HAP-1 (cell line): ENCODE measurements at regions not wholly inside any gene's neighbourhood (a gene's known extent, or its start where the extent isn't known, plus 50 kb on each side); places are given as distances from the start of the nearest gene placed in this dataset.

Source experiments
- DNase-seq, 2 experiments: peaks; one replicate each; pipeline ENCODE4 v3.0.0-alpha.2; 2016 to 2020; ENCODE audit warnings: low spot score in 2 of 2
- H3K27me3 ChIP-seq: fragments of 250-450 bp; sonication (Bioruptor Pico); 2 replicates; pipeline ENCODE4 v1.5.1; 2020; ENCODE audit warnings: low read depth, mild to moderate bottlenecking, moderate library complexity
- H3K36me3 ChIP-seq: fragments of 250-450 bp; sonication (Bioruptor Pico); replicated peaks from 2 replicates; pipeline ENCODE4 v1.5.1; 2020; ENCODE audit warnings: mild to moderate bottlenecking
- H3K4me1 ChIP-seq: fragments of 250-450 bp; sonication (Bioruptor Pico); 2 replicates; pipeline ENCODE4 v1.5.1; 2020; ENCODE audit warnings: mild to moderate bottlenecking
- H3K4me3 ChIP-seq: fragments of 250-450 bp; sonication (Bioruptor Pico); 2 replicates; pipeline ENCODE4 v1.5.1; 2020; ENCODE audit warnings: mild to moderate bottlenecking, moderate library complexity
- H3K9me3 ChIP-seq: fragments of 250-450 bp; sonication (Bioruptor Pico); 2 replicates; pipeline ENCODE4 v1.5.1; 2020; ENCODE audit warnings: mild to moderate bottlenecking, moderate library complexity
- in situ Hi-C: fragments of 300-500 bp; cut with MboI; formaldehyde crosslinking; loops from 3 replicates; pipeline ENCODE4 v1.14.3; 2020; ENCODE audit warnings: low sequenced_read_pairs, inconsistent platforms, mixed read lengths

DNA sequence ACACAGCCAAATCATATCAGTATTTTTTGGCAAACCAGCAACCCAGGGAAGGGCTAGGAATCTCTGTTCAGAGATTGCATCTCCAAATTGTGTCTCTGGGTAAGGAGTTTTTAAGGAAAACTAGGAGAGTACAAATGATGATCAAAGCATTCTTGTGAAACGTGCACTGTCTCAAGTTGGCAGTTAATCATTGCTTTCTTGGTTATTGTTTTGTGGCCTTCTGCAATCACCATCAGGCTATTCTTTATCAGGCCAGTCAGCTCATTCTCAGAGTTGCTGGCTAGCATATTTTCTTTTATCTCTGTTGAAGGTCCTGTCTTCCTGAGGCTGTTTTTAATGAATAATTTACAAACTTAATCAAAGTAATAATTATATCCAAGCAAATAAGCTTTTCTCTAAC lies 129.1 kb upstream of the CCDC179 start:
- H3K36me3 ChIP-seq = no peaks in the 10 kb centered on the region
- H3K27me3 ChIP-seq = no peaks in the 10 kb centered on the region
- peaks cover 11% of the 10 kb centered on the region; the same call in 1 of the 2 replicates for H3K4me1 ChIP-seq
- in situ Hi-C loops = no loop called here
- DNase-seq = no peak
- peaks cover 7% of the 10 kb centered on the region; the same call in 1 of the 2 replicates for H3K9me3 ChIP-seq
- H3K4me3 ChIP-seq = no peak overlapping the region

GRCh38 chr11:22991196-22991595 lies 130.9 kb upstream of the CCDC179 start:
- H3K4me1 ChIP-seq = peaks cover 11% of the 10 kb centered on the region; the same call in 1 of the 2 replicates
- in situ Hi-C loops = no loop called here
- no peaks in the 10 kb centered on the region for H3K27me3 ChIP-seq
- peak in 1 of 2 experiments; percentile 51 for DNase-seq
- no peak overlapping the region for H3K4me3 ChIP-seq
- H3K9me3 ChIP-seq = peaks cover 7% of the 10 kb centered on the region; the same call in 1 of the 2 replicates
- H3K36me3 ChIP-seq = no peaks in the 10 kb centered on the region

- no peak for DNase-seq
- H3K36me3 ChIP-seq = no peaks in the 10 kb centered on the region
- H3K9me3 ChIP-seq = peaks cover 5% of the 10 kb centered on the region; the same call in 1 of the 2 replicates
- H3K4me3 ChIP-seq = no peak overlapping the region
- in situ Hi-C loops = no loop called here
- no peaks in the 10 kb centered on the region for H3K27me3 ChIP-seq
- peaks cover 2% of the 10 kb centered on the region for H3K4me1 ChIP-seq
Observed at GRCh38 chr11:23006730-23007129, 146.5 kb upstream of the CCDC179 start.

DNA sequence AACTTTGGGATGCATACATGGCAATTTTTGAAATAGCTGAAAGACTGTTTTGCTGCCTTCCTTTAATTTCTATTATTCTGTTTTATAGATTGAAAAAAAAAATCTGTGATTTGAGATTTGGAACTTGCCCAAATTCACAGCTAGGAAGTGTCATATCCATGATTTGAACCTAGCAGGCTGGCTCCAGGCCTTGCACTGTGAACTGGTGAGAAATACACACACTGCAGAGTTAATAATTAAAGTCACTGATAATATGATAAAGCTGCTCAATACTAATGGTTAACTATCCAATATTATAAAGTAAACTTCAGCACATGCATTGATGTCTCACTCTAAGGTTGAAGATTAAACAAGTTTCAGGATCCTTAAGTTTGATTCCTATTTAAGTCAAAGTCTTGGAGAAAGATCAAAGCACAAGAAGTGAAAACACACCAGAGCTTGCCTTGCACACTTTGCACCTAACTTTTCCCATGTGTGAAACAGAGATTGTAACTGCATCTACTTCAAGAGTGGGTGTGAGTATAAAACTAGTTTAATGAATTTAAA lies 150.6 kb upstream of the CCDC179 start:
- no peaks in the 10 kb centered on the region; the same call in 1 of the 2 replicates for H3K4me1 ChIP-seq
- no peaks in the 10 kb centered on the region for H3K9me3 ChIP-seq
- DNase-seq = no peak
- no peak overlapping the region for H3K4me3 ChIP-seq
- H3K36me3 ChIP-seq = no peaks in the 10 kb centered on the region
- no peaks in the 10 kb centered on the region for H3K27me3 ChIP-seq
- in situ Hi-C loops = no loop called here

DNA sequence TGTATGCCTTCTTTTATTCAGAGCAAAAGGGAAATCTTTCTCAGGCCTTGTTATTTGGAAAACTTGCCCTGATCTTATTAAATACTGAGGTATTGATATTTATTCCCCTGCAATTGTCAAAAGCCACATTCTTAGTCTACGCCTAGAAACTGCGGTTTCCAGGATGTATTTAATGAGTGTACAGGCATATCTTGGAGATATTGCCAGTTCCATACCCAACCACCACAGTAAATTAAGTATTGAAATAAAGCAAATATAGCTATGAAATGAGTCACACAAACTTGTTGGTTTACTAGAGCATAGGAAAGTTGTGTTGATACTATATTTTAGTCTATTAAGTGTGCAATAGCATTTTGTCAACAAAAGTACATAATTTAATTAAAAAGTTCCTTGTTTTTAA lies 152.7 kb upstream of the CCDC179 start:
- no peak overlapping the region for H3K4me3 ChIP-seq
- DNase-seq = no peak
- H3K36me3 ChIP-seq = no peaks in the 10 kb centered on the region
- no peaks in the 10 kb centered on the region for H3K4me1 ChIP-seq
- H3K9me3 ChIP-seq = no peaks in the 10 kb centered on the region
- in situ Hi-C loops = no loop called here
- H3K27me3 ChIP-seq = no peaks in the 10 kb centered on the region

DNA sequence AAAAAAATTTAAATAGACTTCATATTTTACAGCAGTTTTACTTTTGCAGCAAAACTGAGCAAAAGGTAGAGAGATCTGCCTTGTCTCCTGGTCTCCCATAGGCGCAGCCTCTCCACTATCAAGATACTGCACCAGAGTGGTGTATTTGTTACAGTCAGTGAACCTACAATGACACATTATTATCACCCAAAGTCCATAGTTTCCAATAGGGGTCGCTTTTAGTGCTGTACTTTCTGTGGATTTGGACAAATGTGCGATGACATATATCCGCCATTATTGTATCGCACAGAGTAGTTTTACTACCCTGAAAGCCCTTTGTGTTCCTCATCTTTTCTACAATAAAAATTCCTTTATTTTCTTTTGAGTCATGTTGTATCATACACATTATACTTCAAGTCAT lies 153.2 kb upstream of the CCDC179 start:
- Histone ChIP-seq H3K9me3 (no peaks in the 10 kb centered on the region), H3K4me1 (no peaks in the 10 kb centered on the region), H3K27me3 (no peaks in the 10 kb centered on the region), H3K36me3 (no peaks in the 10 kb centered on the region), H3K4me3 (no peak overlapping the region)
- peak in 1 of 2 experiments; percentile 16 for DNase-seq
- in situ Hi-C loops = no loop called here

- Histone ChIP-seq H3K36me3 (no peaks in the 10 kb centered on the region), H3K9me3 (no peaks in the 10 kb centered on the region), H3K4me1 (no peaks in the 10 kb centered on the region), H3K27me3 (no peaks in the 10 kb centered on the region), H3K4me3 (no peak overlapping the region)
- in situ Hi-C loops = no loop called here
- DNase-seq = peak; percentile 40 to 52
Observed at GRCh38 chr11:23021287-23021863, 161.1 kb upstream of the CCDC179 start.

DNA sequence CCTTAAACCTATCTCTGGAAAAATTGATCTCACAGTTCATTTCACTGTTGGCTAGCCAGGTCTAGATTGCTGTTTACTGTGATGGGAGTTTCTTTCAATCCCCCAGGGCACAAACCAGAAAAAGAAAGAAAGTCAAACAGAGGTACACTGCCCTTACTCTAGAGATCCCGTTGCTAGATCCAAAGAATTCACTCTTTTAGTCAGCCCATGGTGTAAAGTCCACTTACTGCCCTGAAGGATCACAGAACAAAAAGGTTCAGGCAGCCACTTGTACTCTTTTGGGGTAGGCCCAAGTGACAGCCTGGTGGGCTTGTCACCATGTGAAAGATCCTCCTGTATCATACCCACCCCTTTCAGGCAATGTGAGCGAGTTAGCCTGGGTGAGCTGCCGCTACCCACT lies 162.6 kb upstream of the CCDC179 start:
- no peak for DNase-seq
- H3K36me3 ChIP-seq = no peaks in the 10 kb centered on the region
- H3K9me3 ChIP-seq = no peaks in the 10 kb centered on the region
- no peaks in the 10 kb centered on the region for H3K27me3 ChIP-seq
- in situ Hi-C loops = no loop called here
- no peaks in the 10 kb centered on the region for H3K4me1 ChIP-seq
- no peak overlapping the region for H3K4me3 ChIP-seq

DNA sequence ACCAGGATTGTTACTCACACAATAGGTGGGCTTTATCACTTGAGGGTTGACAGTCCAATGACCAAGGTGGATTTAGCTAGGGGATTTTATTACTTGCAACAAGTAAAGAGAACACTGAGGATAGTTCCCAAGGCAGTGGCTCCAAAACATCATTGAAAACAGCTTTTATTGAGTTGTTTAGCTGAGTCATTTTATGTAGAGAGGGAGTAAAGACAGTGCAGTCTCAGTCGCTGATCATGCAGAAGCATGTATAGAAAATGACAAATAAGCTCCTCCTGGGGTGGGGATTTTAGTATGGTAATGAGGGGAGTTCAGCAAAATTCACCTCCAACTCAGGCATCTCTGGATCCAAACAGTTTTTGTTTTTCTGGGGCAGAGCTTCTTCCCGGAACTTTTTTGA lies 163.0 kb upstream of the CCDC179 start:
- Histone ChIP-seq H3K36me3 (no peaks in the 10 kb centered on the region), H3K9me3 (no peaks in the 10 kb centered on the region), H3K4me3 (no peak overlapping the region), H3K27me3 (no peaks in the 10 kb centered on the region), H3K4me1 (no peaks in the 10 kb centered on the region)
- in situ Hi-C loops = no loop called here
- DNase-seq = no peak

DNA sequence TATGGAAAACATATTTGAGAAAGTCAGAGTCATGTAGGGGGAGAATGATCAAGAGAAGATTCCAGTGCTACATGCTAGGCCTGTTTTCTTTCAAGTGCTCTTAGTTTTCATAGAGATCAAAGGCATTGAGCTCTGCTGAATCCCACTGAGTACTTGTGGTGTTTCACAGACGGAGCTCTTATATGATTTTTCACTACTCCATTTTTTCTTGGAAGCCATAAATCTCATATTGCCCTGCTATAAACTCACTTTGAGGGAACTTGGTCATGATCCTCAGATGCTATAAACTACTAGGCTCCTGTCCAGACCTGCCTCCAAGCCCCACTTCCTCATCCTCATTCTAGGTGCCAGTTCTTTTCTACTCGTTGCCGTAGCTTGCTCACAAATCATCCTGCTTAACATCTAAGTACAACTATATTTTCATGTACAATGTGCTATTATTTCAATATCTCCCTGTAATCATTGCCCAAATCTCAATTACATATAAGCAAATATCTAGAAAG lies 180.8 kb upstream of the CCDC179 start:
- no peaks in the 10 kb centered on the region for H3K9me3 ChIP-seq
- no peak overlapping the region for H3K4me3 ChIP-seq
- H3K27me3 ChIP-seq = no peaks in the 10 kb centered on the region
- no peaks in the 10 kb centered on the region for H3K4me1 ChIP-seq
- no peak for DNase-seq
- no peaks in the 10 kb centered on the region for H3K36me3 ChIP-seq
- in situ Hi-C loops = no loop called here

- in situ Hi-C loops = no loop called here
- Histone ChIP-seq H3K9me3 (no peaks in the 10 kb centered on the region), H3K27me3 (no peaks in the 10 kb centered on the region), H3K4me3 (no peak overlapping the region), H3K36me3 (no peaks in the 10 kb centered on the region), H3K4me1 (no peaks in the 10 kb centered on the region)
- no peak for DNase-seq
Observed at GRCh38 chr11:23058656-23059055, 198.4 kb upstream of the CCDC179 start.

DNA sequence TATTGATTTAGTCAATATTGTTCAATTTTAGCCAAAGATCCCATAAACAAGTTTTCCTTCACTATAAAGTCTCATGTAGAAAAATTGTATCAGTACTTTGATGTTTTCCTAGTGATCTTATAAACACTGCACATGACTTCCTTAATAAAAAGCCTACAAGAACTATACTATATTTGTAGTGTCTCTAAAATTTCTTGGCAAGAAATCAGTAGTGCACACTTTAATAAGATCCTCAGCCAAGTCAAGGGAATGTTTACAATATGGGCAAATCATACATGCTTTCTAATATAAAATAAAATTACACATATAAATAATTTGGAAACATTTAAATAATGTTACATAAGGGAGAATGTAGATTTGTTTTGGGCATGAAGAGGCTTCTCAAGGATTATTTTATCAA lies 203.0 kb upstream of the CCDC179 start:
- Histone ChIP-seq H3K36me3 (no peaks in the 10 kb centered on the region), H3K4me1 (no peaks in the 10 kb centered on the region), H3K27me3 (no peaks in the 10 kb centered on the region), H3K4me3 (no peak overlapping the region), H3K9me3 (no peaks in the 10 kb centered on the region)
- in situ Hi-C loops = no loop called here
- no peak for DNase-seq

DNA sequence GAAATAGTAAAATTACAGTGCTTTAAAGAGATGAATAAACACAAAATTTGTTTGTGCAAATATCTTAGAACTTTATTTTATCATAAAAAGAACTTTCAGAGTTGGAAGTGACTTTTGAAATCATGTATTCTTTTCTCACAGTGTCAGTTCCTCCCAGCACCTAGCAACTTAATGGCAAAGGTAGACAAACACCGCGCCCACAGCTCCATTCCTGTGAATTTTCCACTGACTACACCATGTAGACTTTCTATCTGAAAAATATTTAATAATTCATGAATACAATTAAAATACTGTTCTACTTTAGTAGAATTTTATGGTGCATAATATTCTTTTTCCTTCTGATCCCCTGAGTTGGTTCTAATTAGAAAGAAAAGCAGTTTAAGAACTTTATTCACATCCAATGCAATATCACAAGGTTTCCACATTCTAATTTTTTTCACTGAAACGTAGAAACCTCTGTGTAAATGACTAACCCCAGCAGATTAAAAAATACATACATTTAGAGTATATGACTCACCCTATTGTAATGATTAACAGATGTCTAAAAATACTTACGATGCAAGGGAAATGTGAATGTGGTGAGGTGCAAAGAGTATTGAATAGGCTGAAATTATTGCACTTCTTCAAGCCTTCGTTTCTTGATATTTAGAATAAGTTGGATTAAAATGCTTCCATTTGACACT lies 218.2 kb upstream of the CCDC179 start:
- H3K4me1 ChIP-seq = peaks cover 10% of the 10 kb centered on the region
- peak in 1 of 2 experiments; percentile 29 for DNase-seq
- H3K9me3 ChIP-seq = no peaks in the 10 kb centered on the region
- H3K36me3 ChIP-seq = no peaks in the 10 kb centered on the region
- no peak overlapping the region for H3K4me3 ChIP-seq
- H3K27me3 ChIP-seq = no peaks in the 10 kb centered on the region
- in situ Hi-C loops = no loop called here

DNA sequence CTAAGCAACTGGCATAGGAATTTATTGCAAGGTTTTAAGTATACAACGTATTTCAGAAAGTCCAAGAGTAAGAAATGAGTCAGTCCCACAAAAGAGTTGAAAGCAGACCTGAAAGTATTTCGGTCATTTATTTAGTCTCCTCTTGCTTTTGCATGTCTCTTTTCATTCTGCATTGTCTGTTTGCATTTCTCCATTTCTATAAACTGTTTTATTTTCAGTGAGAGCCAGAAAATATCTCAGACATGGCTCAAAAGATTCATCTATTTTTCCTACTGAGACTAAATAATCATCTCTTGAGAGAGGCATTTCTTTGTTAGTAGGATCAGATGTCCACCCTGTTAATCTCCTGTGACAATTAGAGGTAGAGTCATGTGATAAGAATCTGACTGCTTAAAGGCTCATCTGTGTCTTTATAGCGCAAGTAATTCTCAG lies 219.1 kb upstream of the CCDC179 start:
- DNase-seq = peak in 1 of 2 experiments; percentile 74
- Histone ChIP-seq H3K9me3 (no peaks in the 10 kb centered on the region), H3K27me3 (no peaks in the 10 kb centered on the region), H3K36me3 (no peaks in the 10 kb centered on the region), H3K4me3 (no peak overlapping the region), H3K4me1 (peaks cover 10% of the 10 kb centered on the region)
- in situ Hi-C loops = no loop called here
